Common myeloid progenitor, CD34-positive (primary cell): ENCODE measurements at regions not wholly inside any gene's neighbourhood (a gene's known extent, or its start where the extent isn't known, plus 50 kb on each side); places are given as distances from the start of the nearest gene placed in this dataset.

ENCODE experiments used
- CTCF ChIA-PET: fragments of 350-600 bp; sonication (Branson Sonifier 250); formaldehyde crosslinking; loops from one replicate; lab custom pipeline; 2021; ENCODE audit warnings: antibody characterized with exemption; lab: Charles Lee
- POLR2A ChIA-PET: fragments of 350-600 bp; sonication (Branson Sonifier 250); formaldehyde crosslinking; loops from one replicate; lab custom pipeline; 2021; ENCODE audit warnings: antibody characterized with exemption; lab: Charles Lee
- DNase-seq, 3 donors: peaks; one replicate each; pipeline versions ENCODE4 v3.0.0 to v3.0.0-alpha.2; 2013
- H3K27ac ChIP-seq, 2 experiments: 1 replicate in 1 of 2; 2 replicates in 1 of 2; pipeline ENCODE4 v1.7.0; 2013; ENCODE audit warnings: inconsistent platforms in 2 of 2, low read length in 2 of 2, mild to moderate bottlenecking in 2 of 2, low read depth in 1 of 2, moderate library complexity in 1 of 2; ENCODE audit not compliant: severe bottlenecking in 2 of 2, insufficient read depth in 1 of 2, poor library complexity in 1 of 2
- H3K27me3 ChIP-seq, 5 experiments: replicated peaks in 2 of 5; 1 replicate in 3 of 5; 2 replicates in 2 of 5; pipeline versions ENCODE4 v1.6.1 to v1.7.0; 2013; ENCODE audit warnings: low read length in 4 of 5, mild to moderate bottlenecking in 2 of 5, moderate library complexity in 2 of 5, inconsistent platforms in 1 of 5; ENCODE audit not compliant: insufficient read depth in 5 of 5, control insufficient read depth in 4 of 5
- H3K36me3 ChIP-seq, 4 experiments: 1 replicate in 2 of 4; 2 replicates in 2 of 4; pipeline versions ENCODE4 v1.6.1 to v1.7.0; 2013; ENCODE audit warnings: low read length in 3 of 4, control low read depth in 1 of 4, mild to moderate bottlenecking in 1 of 4; ENCODE audit not compliant: control insufficient read depth in 4 of 4, insufficient read depth in 4 of 4
- H3K4me1 ChIP-seq, 4 experiments: 1 replicate in 3 of 4; 2 replicates in 1 of 4; pipeline versions ENCODE4 v1.6.1 to v1.7.1; 2013; ENCODE audit warnings: low read length in 3 of 4, mild to moderate bottlenecking in 3 of 4, control low read depth in 1 of 4, inconsistent platforms in 1 of 4, moderate library complexity in 1 of 4; ENCODE audit not compliant: control insufficient read depth in 4 of 4, insufficient read depth in 4 of 4; ENCODE audit errors: control extremely low read depth in 1 of 4
- H3K4me3 ChIP-seq, 7 experiments: 1 replicate in 4 of 7; 2 replicates in 3 of 7; pipeline versions ENCODE4 v1.5.1 to v1.7.0; 2013; ENCODE audit warnings: mild to moderate bottlenecking in 7 of 7, low read length in 6 of 7, moderate library complexity in 6 of 7, inconsistent platforms in 2 of 7, low read depth in 2 of 7, control low read depth in 1 of 7; ENCODE audit not compliant: insufficient read depth in 4 of 7, control insufficient read depth in 1 of 7; ENCODE audit errors: extremely low read depth in 1 of 7
- H3K9me3 ChIP-seq, 5 experiments: 1 replicate in 4 of 5; 2 replicates in 1 of 5; pipeline versions ENCODE4 v1.6.1 to v1.7.1; 2013; ENCODE audit warnings: low read length in 4 of 5, mild to moderate bottlenecking in 2 of 5, inconsistent platforms in 1 of 5, low read depth in 1 of 5, moderate library complexity in 1 of 5; ENCODE audit not compliant: control insufficient read depth in 4 of 5, insufficient read depth in 2 of 5; ENCODE audit errors: control extremely low read depth in 1 of 5
- WGBS: methylation state at CpG from one replicate; pipeline ENCODE4 v1.1.5; 2013; ENCODE audit not compliant: insufficient coverage; 5-methylcytosine and 5-hydroxymethylcytosine counted together

DNA sequence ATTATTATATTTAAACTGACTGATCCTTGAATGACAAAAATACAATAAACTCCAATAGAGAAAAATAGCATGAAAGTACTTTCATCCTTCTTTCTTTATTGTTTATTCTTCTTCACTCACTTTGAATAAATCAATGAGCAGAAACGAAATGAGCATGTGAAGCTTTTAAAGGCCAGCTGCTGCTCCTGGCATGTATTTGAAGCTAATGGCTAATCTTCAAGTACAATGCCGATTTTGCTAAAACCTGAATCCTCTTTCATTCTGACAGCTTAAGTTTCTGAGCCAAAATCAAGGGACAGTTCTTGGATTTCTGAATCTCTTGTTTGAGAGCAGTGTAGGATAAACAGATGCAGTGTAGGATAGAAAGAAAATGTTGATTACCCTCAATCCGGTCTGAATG lies 237.3 kb downstream of the CDH10 start:
- CTCF ChIA-PET, result no interaction called here
- 86% methylated on average over 2 of the region's 3 CpGs for WGBS
- H3K27me3 ChIP-seq, result no peaks in the 10 kb centered on the region
- POLR2A ChIA-PET, result interaction anchor here (0.6 kb wide), 1 partner anchor 12 kb away, joined by 13 read pairs; no protein-coding TSS in a partner anchor
- no peak for DNase-seq
- no peak overlapping the region for H3K27ac ChIP-seq
- no peak overlapping the region for H3K4me3 ChIP-seq
- H3K36me3 ChIP-seq, result no peaks in the 10 kb centered on the region
- no peaks in the 10 kb centered on the region for H3K9me3 ChIP-seq
- H3K4me1 ChIP-seq, result no peaks in the 10 kb centered on the region

DNA sequence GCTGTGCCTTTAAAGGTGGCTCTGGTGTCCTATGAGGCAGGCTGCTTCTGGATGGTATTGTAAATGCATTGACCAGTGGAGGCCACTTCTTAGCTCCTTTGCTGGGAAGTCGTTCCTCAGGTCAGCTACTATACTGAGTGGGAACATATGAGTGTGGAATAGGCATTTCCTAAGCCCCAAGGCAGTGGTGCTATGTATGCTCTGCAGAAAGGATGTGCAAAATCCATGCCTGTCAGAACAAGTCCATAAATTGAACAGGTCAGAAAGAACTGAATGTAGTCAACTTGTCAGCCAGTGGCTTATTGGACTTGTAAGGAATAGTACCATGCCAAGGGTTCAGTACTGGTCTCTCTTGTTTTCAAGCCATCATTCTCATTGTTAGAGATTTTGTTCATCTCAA lies 216.4 kb downstream of the CDH10 start:
- no peak overlapping the region for H3K27ac ChIP-seq
- 57% methylated on average over 1 of the region's 1 CpG for WGBS
- DNase-seq, result no peak
- ChIA-PET CTCF (no interaction called here), POLR2A (no interaction called here)
- no peaks in the 10 kb centered on the region for H3K36me3 ChIP-seq
- H3K9me3 ChIP-seq, result peaks cover 0 to 1% (median 0%) of the 10 kb centered on the region in 5 experiments
- no peak overlapping the region for H3K4me3 ChIP-seq
- no peaks in the 10 kb centered on the region for H3K27me3 ChIP-seq
- no peaks in the 10 kb centered on the region for H3K4me1 ChIP-seq

DNA sequence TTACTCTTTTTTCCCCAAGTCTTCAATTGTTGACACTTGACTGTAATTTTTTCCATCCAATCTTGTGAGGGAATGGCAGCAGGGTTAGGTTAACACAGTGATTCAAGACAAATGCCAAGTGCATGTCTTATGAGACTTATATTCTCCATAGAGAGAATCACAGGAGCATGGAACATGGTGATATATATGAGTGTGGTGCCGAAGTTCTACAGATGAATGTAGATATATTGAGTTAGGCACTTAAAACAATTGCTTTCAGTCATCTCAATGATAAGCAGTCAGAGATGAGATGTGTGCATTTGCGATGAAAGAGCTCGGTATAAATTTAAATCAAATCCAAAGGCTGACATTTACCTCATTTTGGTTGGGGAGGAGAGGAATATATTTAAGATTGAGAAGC lies 211.2 kb downstream of the CDH10 start:
- Histone ChIP-seq H3K9me3 (no peaks in the 10 kb centered on the region), H3K4me3 (no peak overlapping the region), H3K27me3 (no peaks in the 10 kb centered on the region), H3K36me3 (no peaks in the 10 kb centered on the region), H3K4me1 (no peaks in the 10 kb centered on the region), H3K27ac (no peak overlapping the region)
- POLR2A ChIA-PET, result no interaction called here
- DNase-seq, result no peak
- CTCF ChIA-PET, result no interaction called here
- WGBS, result no CpG with 5 or more reads among the region's 3 CpGs
